T follicular helper cell (primary cell): ENCODE measurements at regions not wholly inside any gene's neighbourhood (a gene's known extent, or its start where the extent isn't known, plus 50 kb on each side); places are given as distances from the start of the nearest gene placed in this dataset.

Experiments
- DNase-seq: peaks from one replicate; pipeline ENCODE4 v3.0.0-alpha.2; 2020; ENCODE audit warnings: low read depth

DNA sequence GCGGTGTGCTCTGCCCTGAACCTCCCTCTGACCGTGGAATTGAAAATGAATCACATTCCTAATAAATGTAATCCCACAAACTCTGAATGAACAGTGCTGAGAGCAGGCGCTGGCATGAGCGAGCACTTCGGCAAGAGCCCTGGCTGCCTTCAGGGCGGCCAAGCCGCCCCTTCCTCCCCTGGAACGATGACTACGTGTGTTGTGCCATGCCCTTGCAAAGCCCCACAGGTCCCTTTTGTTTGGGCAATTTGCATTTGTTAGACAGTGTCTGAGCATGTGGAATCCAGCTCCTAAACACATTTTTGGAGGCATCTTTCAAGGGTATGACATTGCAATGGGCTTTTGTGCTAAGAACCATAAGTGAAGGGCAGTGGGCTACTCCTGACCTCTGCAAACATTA is 95.6 kb upstream of the MKI67 start:
- no peak for DNase-seq

DNA sequence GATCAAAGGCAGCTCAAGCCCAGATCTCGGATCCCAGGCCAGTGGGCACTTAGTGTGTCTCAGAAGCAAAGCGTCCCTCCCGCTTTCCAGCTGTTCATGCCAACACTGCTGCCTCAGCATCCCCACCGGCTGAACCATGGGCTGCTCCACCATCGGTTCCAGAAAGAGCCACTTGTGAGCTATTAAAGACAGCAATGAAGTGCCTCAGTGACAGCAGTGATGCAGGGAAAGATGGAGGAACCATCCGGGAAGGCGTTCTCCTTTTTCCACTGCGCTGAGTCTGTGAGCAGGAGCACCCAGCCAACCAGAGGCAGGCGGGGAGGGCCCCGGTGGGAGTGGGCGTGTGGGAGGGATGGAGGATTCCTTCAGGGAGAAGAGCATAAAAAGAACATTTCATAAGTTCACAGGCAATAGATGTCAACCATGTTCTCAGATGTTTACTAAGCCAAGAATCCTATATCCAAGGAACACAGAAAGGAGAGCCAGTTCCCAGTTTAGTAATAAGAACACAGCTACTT is 96.2 kb upstream of the MKI67 start:
- no peak for DNase-seq

DNA sequence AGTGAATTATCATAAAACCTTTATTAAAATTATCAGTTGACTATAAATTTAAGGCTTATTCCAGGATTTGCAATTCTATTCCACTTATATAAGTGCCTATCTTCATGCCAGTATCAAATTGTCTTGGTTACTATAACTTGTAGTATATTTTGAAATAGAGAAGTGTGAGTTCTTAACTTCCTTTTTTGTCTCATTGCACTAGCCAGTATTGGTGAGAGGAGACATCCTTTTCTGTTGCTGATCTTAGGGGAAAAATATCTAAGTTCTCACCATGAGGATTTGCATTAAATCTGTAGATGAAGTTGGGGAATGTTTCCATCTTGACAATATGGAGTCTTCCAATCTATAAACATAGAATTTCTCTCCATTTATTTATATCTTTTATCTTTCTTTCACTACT is 104.2 kb upstream of the MKI67 start:
- no peak for DNase-seq

DNA sequence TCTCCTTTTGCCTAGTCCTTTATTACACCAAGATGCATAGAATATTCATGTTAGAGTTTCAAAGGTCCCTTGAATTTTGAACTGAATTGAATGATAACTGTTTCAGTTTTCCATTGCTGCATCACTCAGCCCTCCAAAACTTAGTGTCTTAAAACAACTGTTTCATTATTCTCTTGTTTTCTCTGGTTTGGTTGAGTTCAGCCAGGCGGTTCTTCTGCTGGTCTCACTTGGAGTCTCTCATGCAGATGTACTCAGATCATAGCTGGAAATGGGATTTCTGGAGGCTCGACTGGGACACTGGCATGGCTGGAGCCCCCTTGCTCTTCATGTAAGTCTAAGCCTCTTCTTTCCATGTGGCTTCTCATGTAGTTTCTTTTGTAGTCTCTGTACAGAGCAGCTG is 107.2 kb upstream of the MKI67 start:
- no peak for DNase-seq

DNA sequence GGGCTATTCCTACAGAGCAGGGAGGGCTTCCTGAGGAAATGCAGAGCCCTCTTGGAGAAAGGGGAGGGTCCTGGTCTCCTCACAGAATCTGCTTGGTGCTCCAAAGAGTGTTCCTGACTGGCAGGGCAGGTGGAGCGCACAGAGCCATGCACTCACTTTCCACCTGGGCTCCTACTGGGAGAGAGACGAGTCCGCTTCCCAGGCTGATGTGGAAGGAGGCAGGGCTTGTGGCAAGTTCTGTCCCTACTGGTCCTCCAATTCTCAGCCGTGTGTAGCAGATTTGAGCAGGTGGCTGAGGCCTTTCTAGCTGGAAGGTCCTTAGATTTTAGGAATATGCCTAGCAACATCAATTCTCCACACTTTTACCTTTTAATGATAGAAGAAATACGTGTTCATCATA is 111.5 kb upstream of the MKI67 start:
- no peak for DNase-seq

DNA sequence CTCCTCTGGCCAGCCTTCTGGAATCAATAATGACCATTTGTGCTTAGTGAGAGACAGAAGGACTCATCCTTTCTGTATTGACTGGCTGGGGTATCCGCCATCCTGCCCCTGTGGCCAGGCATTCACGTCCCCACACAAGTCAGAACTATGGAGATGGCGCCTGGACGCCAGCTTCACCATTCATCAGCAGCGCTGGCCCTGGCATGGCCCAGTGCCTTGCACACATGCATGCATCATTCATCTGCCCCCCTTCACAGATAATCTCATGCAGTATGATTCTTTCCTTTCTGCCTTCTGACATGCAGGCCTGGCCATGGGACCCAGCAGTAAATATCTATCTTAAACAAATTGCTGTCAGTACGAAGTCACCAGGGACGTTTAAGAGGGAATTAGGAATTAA is 114.8 kb upstream of the MKI67 start:
- no peak for DNase-seq

DNA sequence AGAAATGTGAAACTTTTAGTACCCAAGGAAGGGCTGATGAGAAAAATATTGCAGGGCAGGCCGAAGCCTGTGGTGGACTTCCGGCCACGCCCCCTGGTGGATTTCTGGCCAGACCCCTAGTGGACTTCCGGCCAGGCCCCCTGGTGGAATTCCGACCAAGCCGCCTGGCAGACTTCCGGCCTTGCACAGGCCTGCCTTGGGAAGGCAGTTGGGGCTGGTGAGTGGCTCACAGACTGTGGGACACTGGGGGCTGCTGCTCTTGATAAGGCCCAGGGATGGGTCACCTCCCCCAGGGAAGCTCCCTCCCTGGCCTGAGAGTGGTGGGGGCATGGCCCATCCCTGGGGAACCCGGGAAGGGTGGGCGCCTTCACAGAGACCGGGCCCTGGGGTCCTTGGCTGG is 116.4 kb upstream of the MKI67 start:
- DNase-seq = no peak

DNA sequence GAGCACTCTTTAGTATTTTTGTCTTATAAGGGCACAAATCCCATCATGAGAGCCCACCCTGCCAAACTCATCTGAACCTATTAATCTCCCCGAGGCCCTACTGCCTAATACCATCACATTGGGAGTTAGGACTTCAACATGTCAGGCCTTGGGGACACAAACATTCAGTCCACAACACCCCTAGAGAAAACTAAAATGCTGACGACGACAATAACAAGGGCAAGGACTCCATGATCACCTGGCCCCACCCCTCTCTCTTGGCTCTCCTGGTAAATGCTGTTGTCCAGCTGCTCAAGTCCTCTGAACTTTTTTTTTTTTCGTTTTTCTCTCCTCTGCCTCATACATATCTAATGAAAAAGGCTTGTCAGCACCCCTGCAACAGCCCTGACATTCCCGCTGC is 118.8 kb upstream of the MKI67 start:
- no peak for DNase-seq

DNA sequence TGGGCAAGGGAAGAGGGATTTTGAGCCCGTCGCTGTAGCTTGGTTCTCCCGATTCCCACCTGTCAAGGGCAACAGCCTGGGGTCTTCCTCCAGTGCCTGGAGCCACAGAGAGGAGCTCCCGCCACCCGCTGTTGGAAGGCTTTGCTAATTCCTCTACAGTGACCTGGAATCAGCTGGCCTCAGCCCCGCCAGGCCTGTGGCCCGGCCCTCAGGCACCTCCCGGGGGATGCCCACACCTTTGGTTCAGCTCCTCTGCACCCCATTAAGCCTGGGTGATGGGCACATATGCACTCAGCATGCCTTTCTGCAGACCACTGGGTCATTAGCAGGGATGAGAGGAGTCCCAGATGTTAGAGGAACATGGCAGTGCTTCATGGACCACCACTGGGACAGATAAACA is 121.4 kb upstream of the MKI67 start:
- no peak for DNase-seq

DNA sequence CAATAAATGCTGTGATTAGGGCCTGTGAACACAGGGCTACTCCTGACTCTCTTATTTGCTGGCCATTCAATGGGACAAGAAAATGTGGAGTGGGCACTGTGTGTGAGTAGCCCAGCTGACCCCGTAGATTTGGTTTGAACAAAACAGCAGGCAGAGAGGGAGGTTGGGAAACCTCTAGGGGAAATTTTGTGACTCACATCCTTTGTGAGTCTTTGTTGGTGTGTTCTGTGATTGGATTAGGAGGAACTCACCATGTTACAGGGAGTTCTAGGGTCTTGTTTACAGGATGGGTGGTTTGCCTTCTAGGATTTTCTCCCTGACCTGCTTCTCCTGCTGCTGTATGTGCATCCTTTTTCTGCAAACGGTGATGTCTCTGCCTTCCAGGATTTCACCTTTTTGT is 128.3 kb upstream of the MKI67 start:
- no peak for DNase-seq

DNA sequence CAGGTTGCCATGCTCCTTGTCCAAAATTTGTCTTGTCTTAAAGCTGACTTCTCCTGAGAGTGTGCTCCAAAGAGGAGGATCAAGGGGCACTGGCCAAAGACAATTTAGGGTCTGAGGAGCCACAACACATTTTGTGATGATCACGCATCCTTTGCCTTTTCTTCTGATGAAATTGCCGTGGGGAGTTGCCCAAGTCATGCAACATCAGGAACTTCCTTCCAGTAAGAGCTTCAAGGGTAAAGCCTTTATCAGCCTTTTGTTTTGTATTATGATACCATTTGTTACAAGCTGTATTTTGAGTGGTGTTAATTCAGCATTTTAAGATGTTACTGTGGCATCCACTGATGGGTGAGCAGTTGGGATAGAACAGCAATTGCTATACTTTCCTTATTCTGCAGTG is 131.2 kb upstream of the MKI67 start:
- no peak for DNase-seq

DNA sequence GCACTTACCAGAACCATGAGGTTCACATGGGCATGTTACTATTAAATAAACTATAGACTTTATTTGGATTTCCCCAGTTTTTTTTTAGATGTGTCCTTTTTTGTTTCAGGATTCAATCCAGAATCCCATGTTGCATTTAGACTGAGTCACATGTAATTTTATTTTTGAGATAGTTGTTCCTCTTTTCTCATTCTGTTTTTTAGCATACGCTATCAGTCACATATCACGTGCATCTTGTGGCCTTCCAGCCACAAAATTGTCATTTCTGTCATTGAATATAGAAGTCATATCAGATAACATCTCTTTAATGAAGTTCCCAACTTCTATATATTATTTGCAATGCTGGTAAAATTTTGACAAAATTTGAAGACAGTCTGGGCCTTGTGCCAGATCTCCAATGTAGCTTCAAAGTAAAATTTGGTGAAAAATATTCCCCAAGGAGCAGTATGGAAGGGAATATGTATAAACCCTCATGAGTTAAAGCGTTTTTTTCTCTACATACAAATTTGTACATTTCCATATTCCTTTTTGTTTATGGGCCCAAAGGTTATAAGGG is 132.3 kb upstream of the MKI67 start:
- DNase-seq = no peak

DNA sequence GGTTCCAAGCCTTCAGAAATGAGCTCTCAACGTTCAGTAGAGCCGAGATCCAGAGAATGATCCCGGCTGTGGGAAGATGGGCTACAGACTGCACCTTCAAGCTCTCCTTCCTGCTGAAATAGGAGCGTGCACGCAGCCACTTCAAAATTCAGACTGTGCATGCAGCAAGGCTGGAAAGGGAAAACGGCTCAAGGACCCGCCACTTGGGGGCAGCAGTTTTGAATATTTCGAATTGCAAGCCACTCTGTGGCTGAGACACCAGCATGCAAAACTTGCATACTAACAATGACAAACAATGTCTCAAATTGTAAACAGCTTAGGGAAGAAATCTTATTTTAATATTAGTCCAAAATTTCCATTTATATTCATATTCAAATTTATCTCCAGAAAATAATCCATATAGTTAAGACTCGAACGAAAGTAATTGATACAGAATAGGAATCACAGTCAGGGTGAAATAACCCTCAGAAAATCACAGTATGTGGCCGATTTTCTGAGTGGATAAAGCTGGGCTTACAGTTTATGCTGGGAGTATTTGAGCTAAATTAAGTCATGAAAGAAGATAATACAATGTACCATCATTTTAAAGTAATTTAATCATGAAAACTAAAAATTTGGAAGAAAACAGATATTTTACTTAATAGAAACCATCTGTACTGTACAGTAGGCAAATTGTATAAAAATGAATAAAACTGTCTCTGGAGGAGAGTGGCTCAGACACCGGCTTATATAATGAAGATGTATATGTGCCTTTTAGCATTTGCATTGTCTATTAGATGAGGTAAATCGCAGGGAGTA is 137.9 kb upstream of the MKI67 start:
- peak; percentile 20 for DNase-seq

DNA sequence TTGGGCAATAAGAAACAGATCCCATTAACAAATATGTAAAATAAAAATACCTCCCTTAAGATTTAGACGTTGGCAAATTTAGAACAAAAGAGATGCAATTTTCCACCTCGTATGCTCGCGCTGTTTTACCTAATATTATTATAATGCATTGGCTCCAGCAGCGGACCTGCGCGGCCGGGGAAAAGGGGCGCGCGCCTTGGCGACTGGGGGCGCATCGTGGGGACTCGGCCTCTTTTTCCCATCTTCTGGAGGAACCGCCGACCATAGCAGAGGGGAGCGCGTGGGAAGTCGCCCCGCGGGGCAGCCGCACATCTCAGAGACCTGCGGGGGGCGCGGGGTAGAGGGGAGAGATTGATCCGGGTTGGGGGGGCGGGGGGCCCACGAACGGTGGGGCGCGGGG is 139.4 kb upstream of the MKI67 start:
- DNase-seq = no peak

DNA sequence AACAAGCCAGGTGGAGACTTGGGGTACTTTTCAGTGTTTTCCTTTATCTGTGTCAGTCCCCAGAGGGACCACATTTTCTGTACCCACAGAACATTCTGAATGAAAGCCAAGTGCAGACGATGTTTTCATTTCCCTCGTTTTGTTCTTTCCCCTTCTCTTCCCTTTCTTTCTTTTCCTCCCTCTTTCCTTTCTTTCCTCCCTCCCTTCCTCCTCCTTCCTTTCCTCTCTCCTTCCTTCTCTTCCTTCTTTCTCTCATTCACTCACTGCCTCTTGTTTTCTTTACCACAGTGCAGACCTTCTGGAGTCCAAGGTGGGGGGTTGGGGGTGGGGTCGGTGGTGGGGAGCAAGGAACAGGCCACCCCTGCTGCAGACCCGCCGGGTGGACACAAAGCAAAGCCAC is 141.4 kb upstream of the MKI67 start:
- DNase-seq = no peak

DNA sequence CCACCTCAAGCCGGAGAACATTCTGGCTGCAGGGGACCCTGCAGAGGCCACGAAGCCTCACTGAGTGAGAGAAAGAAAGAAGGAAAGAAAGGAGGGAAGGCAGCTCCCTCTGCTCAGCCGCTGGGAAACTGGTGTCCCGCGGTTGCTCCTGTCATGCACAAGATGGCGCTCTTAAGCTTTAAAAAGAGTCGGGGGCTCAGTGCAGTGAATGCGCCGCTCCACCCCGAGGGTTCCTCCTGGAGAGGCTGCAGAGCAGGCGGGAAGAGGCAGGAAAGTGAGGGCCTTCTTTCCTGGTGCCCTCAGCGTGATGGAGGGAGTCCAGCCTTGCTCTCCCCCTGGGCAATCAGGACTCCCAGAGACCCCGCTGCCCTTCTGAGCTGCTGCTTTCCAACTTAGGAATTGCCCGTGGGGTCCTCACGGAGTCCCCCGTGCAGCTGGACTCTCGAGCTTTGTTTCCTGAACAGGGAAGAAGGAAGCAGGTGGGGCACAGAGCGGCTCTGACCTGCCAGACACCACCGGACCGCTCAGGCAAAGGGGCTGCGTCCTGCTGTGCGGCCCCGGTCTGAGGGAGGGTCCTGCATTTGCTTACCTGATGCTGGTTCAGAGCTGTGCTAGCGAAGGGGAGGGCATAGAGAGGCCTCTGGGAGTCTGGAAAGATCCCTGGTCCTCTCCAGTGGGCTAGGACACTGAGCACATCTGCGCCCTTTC is 141.9 kb upstream of the MKI67 start:
- no peak for DNase-seq

DNA sequence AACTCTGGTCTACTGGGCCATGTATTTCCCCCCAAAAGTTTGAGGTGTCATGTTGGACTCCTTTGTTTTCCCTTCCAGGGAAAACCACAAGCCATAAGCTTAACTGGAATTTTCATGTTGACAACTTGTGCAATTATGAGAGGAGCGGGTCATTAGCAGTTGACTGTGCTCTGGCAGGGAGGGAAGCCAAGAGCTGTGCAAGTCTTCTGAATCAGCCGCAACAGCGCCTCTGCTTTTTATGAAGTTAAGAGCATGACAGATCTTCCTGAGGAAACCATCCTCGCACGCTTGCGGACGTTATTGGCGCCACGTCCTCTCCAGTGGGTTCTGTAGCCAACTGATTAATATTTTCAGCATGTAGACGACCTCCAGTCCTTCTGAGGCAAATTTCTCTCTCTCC is 148.7 kb upstream of the MKI67 start:
- DNase-seq = no peak

DNA sequence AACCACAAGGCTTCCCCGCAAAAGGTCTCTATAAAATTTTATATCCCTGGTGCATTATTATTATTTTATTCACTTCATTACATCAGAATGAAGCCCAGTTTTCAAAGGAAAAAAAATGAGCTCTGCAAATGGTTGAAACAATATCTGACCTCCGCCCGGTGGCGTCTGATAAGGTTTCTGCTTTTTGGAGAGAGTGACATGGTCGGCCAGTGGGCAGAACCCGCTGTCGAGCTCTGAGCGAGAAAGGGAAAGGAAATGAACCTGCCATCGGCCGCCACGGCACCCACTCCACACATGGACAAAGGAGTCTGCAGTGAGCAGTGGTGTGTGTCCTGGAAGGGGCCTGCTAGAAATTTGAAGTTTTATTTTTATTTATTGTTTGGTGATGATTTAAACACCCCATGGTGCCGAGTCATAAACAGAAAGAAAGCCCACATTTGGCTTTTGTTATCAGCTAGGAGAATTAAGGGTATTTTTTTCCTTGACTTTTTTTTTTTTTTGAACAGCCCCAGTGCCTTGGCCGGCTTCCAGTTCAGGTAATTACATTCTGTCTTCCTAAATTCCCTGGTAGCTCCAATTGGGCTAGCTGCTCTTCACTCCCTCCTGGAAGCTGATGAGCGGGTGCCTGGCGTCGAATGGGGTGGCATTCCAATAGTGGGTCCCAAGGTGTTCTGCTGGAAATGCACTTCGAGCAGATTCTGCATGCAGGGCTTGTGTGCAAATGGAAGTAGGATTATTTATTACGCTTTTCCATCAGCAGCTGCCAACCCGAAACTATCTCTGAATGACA is 149.4 kb upstream of the MKI67 start:
- DNase-seq = no peak

DNA sequence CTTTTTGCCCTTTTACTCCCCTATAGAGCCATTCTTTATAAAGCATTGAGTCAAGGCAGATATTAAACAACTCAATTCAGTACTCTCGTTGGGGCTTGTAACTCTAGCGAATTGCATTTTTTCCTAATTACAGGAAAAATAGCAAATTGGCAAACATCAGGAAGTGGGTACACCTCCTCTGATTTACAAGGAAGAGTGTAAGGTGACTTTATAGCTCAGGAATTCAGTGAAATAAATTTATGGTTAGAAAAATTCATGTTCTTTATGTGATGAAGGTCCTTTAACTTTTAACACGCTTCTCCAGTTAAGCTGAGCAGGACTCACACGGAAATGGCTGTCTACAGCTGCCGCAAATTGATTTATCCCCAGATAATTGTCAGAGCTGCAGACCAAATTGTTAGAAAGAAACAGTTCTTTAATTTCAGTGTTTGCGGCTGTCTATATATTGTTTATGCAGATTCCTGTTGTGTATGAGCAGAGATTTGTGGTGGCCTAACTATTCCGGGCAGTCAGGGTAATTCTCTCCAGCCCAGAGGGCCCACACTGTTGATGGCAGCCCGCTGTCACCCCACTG is 151.1 kb upstream of the MKI67 start:
- DNase-seq = no peak

DNA sequence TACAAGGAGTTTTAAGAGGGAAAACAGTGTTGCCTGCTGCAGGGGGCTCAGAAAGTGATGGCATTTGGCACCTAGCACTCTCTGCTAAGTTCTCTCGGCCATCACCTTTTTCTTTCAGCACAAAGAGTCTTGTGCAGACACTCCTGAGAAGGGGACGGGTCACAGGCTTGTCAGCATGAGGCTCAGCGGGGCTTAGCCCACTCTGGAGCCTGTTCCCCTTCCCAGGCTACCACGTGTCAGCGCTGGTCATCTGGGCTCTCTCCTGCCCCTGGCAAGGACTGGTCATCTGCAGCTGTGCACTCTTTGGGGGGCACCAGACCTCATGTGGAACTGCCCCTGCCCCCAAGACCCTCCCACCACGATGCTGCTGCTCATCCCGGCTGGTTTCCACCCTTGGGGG is 152.1 kb upstream of the MKI67 start:
- DNase-seq = no peak

DNA sequence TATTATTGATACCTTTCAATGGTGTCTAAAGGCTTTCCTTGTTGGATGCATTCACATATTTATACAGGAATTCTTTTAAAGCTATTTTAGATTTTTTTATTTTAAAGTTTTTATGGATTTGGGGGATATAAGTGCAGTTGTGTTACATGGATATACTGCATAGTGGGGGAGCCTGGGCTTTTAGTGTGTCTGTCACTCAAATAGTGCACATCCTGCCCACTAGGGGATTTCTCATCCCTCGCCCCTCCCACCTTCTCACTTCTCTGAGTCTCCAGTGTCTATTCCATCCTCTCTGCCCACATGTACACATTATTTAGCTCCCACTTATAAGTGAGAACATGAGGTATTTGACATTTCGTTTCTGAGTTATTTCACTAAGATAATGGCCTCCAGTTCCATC is 154.0 kb upstream of the MKI67 start:
- no peak for DNase-seq

DNA sequence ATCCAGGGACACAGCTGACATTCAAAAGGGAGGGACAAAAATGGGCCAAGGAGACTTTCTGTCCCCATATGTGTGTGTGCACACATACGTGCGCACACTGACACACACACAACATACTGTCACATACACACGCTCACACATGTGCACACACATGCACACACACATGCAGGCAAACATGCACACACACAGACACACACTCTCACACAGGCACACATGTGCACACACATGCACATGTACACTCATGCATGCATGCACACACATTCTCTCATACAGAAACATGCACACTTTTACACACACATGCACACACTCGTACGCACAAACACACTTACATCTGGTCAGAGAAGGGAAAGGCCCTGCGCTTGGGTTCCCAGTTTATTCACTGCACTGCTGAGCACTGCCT is 155.1 kb upstream of the MKI67 start:
- no peak for DNase-seq
